Bronchial epithelial cell (primary cell): ENCODE measurements at regions not wholly inside any gene's neighbourhood (a gene's known extent, or its start where the extent isn't known, plus 50 kb on each side); places are given as distances from the start of the nearest gene placed in this dataset.

Source experiments
- DNase-seq: peaks from one replicate; pipeline ENCODE4 v3.0.0-alpha.2; 2010; ENCODE audit warnings: low read depth
- FAIRE-seq: peaks from 2 replicates; lab custom pipeline; 2011; peaks lifted over from hg19 to GRCh38; lab: Jason Lieb, UNC
- H3K27me3 ChIP-seq: 2 replicates; pipeline ENCODE4 v1.5.1; 2011; ENCODE audit warnings: low read length; ENCODE audit not compliant: control insufficient read depth, insufficient read depth
- H3K36me3 ChIP-seq: 2 replicates; pipeline ENCODE4 v1.5.1; 2011; ENCODE audit warnings: low read length; ENCODE audit not compliant: control insufficient read depth, insufficient read depth
- H3K4me3 ChIP-seq: 2 replicates; pipeline ENCODE4 v1.5.1; 2011; ENCODE audit warnings: mild to moderate bottlenecking, low read depth, low read length, control low read depth
- CTCF ChIP-seq: IDR thresholded peaks from 2 replicates; pipeline ENCODE4 v1.5.1; 2011; ENCODE audit warnings: mild to moderate bottlenecking, moderate library complexity, low read length, control low read depth, inconsistent platforms; ENCODE audit not compliant: insufficient read depth, severe bottlenecking

- DNase-seq (peak; percentile 22), FAIRE-seq (no peak)
- Histone ChIP-seq H3K36me3 (no peaks in the 10 kb centered on the region), H3K4me3 (no peak overlapping the region), H3K27me3 (no peaks in the 10 kb centered on the region)
- TF ChIP-seq CTCF = no peak
Observed at GRCh38 chr2:107001964-107002696, 116.2 kb upstream of the ST6GAL2 start.

GRCh38 chr2:107002735-107003134 lies 116.8 kb upstream of the ST6GAL2 start:
- no peak for FAIRE-seq
- H3K27me3 ChIP-seq = no peaks in the 10 kb centered on the region
- no peak for DNase-seq
- no peaks in the 10 kb centered on the region for H3K36me3 ChIP-seq
- H3K4me3 ChIP-seq = no peak overlapping the region
- TF ChIP-seq CTCF = no peak

GRCh38 chr2:107005853-107006252 lies 119.9 kb upstream of the ST6GAL2 start:
- Histone ChIP-seq H3K36me3 (no peaks in the 10 kb centered on the region), H3K4me3 (no peak overlapping the region), H3K27me3 (no peaks in the 10 kb centered on the region)
- no peak for DNase-seq
- FAIRE-seq = no peak
- no peak for TF ChIP-seq CTCF

- no peak for DNase-seq
- no peaks in the 10 kb centered on the region for H3K36me3 ChIP-seq
- no peak for TF ChIP-seq CTCF
- no peak overlapping the region for H3K4me3 ChIP-seq
- no peaks in the 10 kb centered on the region for H3K27me3 ChIP-seq
- FAIRE-seq = no peak
Observed at GRCh38 chr2:107006836-107007235, 120.9 kb upstream of the ST6GAL2 start.

- Histone ChIP-seq H3K27me3 (no peaks in the 10 kb centered on the region), H3K36me3 (no peaks in the 10 kb centered on the region), H3K4me3 (no peak overlapping the region)
- DNase-seq = no peak
- no peak for TF ChIP-seq CTCF
- no peak for FAIRE-seq
Observed at GRCh38 chr2:107007927-107008326, 122.0 kb upstream of the ST6GAL2 start.

- FAIRE-seq (no peak), DNase-seq (no peak)
- H3K27me3 ChIP-seq = no peaks in the 10 kb centered on the region
- H3K4me3 ChIP-seq = no peak overlapping the region
- no peak for TF ChIP-seq CTCF
- H3K36me3 ChIP-seq = no peaks in the 10 kb centered on the region
Observed at GRCh38 chr2:107008843-107009242, 122.9 kb upstream of the ST6GAL2 start.
